Nephron (organoid): ENCODE measurements at regions not wholly inside any gene's neighbourhood (a gene's known extent, or its start where the extent isn't known, plus 50 kb on each side); places are given as distances from the start of the nearest gene placed in this dataset.

ENCODE experiments used
- H3K27ac Mint-ChIP-seq, 3 experiments: 2 replicates each; pipeline ENCODE4 v1.8.0; 2020; ENCODE audit warnings: mixed read lengths in 3 of 3, mild to moderate bottlenecking in 2 of 3, moderate library complexity in 1 of 3
- H3K27me3 Mint-ChIP-seq: 2 replicates; pipeline ENCODE4 v1.8.0; 2021; ENCODE audit warnings: low read depth, mild to moderate bottlenecking, moderate library complexity, mixed read lengths
- H3K36me3 Mint-ChIP-seq: 2 replicates; pipeline ENCODE4 v1.8.0; 2020; ENCODE audit warnings: low read depth, mixed read lengths
- H3K4me1 Mint-ChIP-seq: 2 replicates; pipeline ENCODE4 v1.8.0; 2020; ENCODE audit warnings: mixed read lengths
- H3K4me3 Mint-ChIP-seq, 3 experiments: 2 replicates each; pipeline ENCODE4 v1.8.0; 2020; ENCODE audit warnings: mild to moderate bottlenecking in 3 of 3, mixed read lengths in 3 of 3, moderate library complexity in 2 of 3
- H3K9me3 Mint-ChIP-seq: 2 replicates; pipeline ENCODE4 v1.8.0; 2020; ENCODE audit warnings: mixed read lengths
- CTCF ChIP-seq, 3 experiments: fragments of 200-600 bp; sonication (generic); IDR thresholded peaks; one replicate each; pipeline ENCODE4 v1.5.0; 2021; ENCODE audit warnings: antibody characterized with exemption in 3 of 3; ENCODE audit not compliant: unreplicated experiment in 3 of 3

GRCh38 chr12:127006972-127007371 is 1260.0 kb upstream of the TMEM132C start:
- no peaks in the 10 kb centered on the region for H3K4me1 Mint-ChIP-seq
- no peak for TF ChIP-seq CTCF (IDR thresholded peaks at IDR 0.05; ENCODE audit: unreplicated experiment in 3 of 3)
- H3K9me3 Mint-ChIP-seq: no peaks in the 10 kb centered on the region
- no peak overlapping the region for H3K4me3 Mint-ChIP-seq
- no peaks in the 10 kb centered on the region for H3K36me3 Mint-ChIP-seq
- H3K27ac Mint-ChIP-seq: no peak overlapping the region
- H3K27me3 Mint-ChIP-seq: no peaks in the 10 kb centered on the region

- H3K27ac Mint-ChIP-seq: no peak overlapping the region
Observed at GRCh38 chr12:127008755-127009403, 1258.1 kb upstream of the TMEM132C start.

GRCh38 chr12:127012109-127012508 is 1254.9 kb upstream of the TMEM132C start:
- H3K4me3 Mint-ChIP-seq: no peak overlapping the region
- H3K36me3 Mint-ChIP-seq: no peaks in the 10 kb centered on the region
- H3K27ac Mint-ChIP-seq: no peak overlapping the region
- TF ChIP-seq CTCF (IDR thresholded peaks at IDR 0.05; ENCODE audit: unreplicated experiment in 3 of 3): no peak
- H3K27me3 Mint-ChIP-seq: no peaks in the 10 kb centered on the region
- H3K9me3 Mint-ChIP-seq: no peaks in the 10 kb centered on the region
- H3K4me1 Mint-ChIP-seq: no peaks in the 10 kb centered on the region

More at GRCh38 chr12:127008755-127009403, 1258.1 kb upstream of the TMEM132C start:
- Mint-ChIP-seq H3K36me3 (no peaks in the 10 kb centered on the region), H3K4me3 (no peak overlapping the region), H3K27me3 (no peaks in the 10 kb centered on the region), H3K4me1 (no peaks in the 10 kb centered on the region), H3K9me3 (no peaks in the 10 kb centered on the region)
- TF ChIP-seq CTCF (IDR thresholded peaks at IDR 0.05; ENCODE audit: unreplicated experiment in 3 of 3): no peak

- TF ChIP-seq CTCF (IDR thresholded peaks at IDR 0.05; ENCODE audit: unreplicated experiment in 3 of 3): no peak
- Mint-ChIP-seq H3K4me1 (no peaks in the 10 kb centered on the region), H3K36me3 (no peaks in the 10 kb centered on the region), H3K4me3 (no peak overlapping the region), H3K27ac (no peak overlapping the region), H3K27me3 (no peaks in the 10 kb centered on the region), H3K9me3 (no peaks in the 10 kb centered on the region)
Observed at GRCh38 chr12:127013197-127013596, 1253.8 kb upstream of the TMEM132C start.

GRCh38 chr12:127014079-127014478 is 1252.9 kb upstream of the TMEM132C start:
- no peak overlapping the region for H3K27ac Mint-ChIP-seq
- H3K9me3 Mint-ChIP-seq: no peaks in the 10 kb centered on the region
- no peak overlapping the region for H3K4me3 Mint-ChIP-seq

More at GRCh38 chr12:127014079-127014478, 1252.9 kb upstream of the TMEM132C start:
- Mint-ChIP-seq H3K27me3 (no peaks in the 10 kb centered on the region), H3K36me3 (no peaks in the 10 kb centered on the region), H3K4me1 (no peaks in the 10 kb centered on the region)
- TF ChIP-seq CTCF (IDR thresholded peaks at IDR 0.05; ENCODE audit: unreplicated experiment in 3 of 3): no peak
